ENCODE measurements at regions not wholly inside any gene's neighbourhood (a gene's known extent, or its start where the extent isn't known, plus 50 kb on each side); places are given as distances from the start of the nearest gene placed in this dataset.

GRCh38 chr2:51718881-51719280, 686.9 kb upstream of the NRXN1 start:
- TF ChIP-seq CTCF (optimal IDR thresholded peaks at IDR 0.05 in 1 of 3, IDR thresholded peaks at IDR 0.05 in 1 of 3, conservative IDR thresholded peaks at IDR 0.05 in 1 of 3; ENCODE audit: extremely low read depth in 1 of 3, insufficient read depth in 2 of 3, low read length in 3 of 3) (no peak), EZH2 (IDR thresholded peaks at IDR 0.05; ENCODE audit: low read length) (no peak)
